ENCODE measurements at regions not wholly inside any gene's neighbourhood (a gene's known extent, or its start where the extent isn't known, plus 50 kb on each side); places are given as distances from the start of the nearest gene placed in this dataset.

DNA sequence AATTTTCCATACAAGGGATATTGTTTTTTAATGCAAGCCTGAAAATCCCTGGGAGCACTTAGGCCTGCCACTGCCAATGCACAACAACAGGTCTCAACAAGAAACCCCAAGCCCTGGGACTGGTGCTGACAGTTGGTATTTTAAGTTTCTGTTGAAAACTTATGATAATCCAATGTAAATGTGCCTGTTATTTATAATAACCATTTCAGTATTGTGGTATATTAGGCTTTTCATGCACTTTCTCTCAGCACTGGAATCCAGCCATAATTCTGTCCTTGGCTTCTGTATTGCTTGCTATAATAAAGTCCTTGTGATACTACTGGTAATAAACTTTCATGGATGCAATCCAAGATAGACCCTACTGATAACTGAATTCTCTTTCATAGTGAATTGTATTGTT, 218.9 kb downstream of the PCDH7 start:
- no peak overlapping the region for H3K4me3 ChIP-seq (ENCODE audit: extremely low read depth, insufficient read depth, low read length, poor library complexity, severe bottlenecking)
- H3K4me1 ChIP-seq (ENCODE audit: control insufficient read depth, insufficient read depth, low read length, poor library complexity, severe bottlenecking): no peaks in the 10 kb centered on the region
- H3K36me3 ChIP-seq (ENCODE audit: control insufficient read depth, insufficient read depth, low read length): no peaks in the 10 kb centered on the region
- no peak overlapping the region for H3K27ac ChIP-seq (ENCODE audit: low read depth, low read length, severe bottlenecking)
- no peaks in the 10 kb centered on the region for H3K9me3 ChIP-seq (ENCODE audit: control insufficient read depth, low read length)

DNA sequence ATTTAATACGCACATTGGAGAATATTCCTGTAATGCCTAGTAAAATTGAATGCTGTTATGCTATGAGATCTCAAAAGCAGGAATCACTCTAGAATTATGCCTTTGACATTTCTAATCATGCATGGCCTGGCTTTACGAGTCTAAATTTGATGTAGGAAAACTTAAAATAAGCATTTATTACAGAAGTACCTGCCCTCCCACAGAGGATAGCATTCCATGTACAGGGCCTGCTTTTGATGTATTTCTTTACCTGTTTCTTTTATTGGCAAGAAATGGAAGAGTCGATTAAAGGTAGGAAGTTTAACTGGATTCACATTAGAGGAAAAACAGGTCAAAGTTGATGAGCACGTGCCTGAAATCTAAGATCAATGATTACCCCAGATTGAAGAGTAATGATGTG, 219.5 kb downstream of the PCDH7 start:
- H3K27ac ChIP-seq (ENCODE audit: low read depth, low read length, severe bottlenecking): no peak overlapping the region
- no peaks in the 10 kb centered on the region for H3K9me3 ChIP-seq (ENCODE audit: control insufficient read depth, low read length)
- H3K4me3 ChIP-seq (ENCODE audit: extremely low read depth, insufficient read depth, low read length, poor library complexity, severe bottlenecking): no peak overlapping the region
- WGBS, 2 experiments (ENCODE audit: insufficient coverage in 2 of 2): 88% methylated on average over 1 of the region's 4 CpGs; no CpG with 5 or more reads in 1 of the 2 experiments
- no peaks in the 10 kb centered on the region for H3K4me1 ChIP-seq (ENCODE audit: control insufficient read depth, insufficient read depth, low read length, poor library complexity, severe bottlenecking)
- H3K36me3 ChIP-seq (ENCODE audit: control insufficient read depth, insufficient read depth, low read length): no peaks in the 10 kb centered on the region

- Histone ChIP-seq H3K36me3 (ENCODE audit: control insufficient read depth, insufficient read depth, low read length) (no peaks in the 10 kb centered on the region), H3K4me1 (ENCODE audit: control insufficient read depth, insufficient read depth, low read length, poor library complexity, severe bottlenecking) (peaks cover 6% of the 10 kb centered on the region), H3K4me3 (ENCODE audit: extremely low read depth, insufficient read depth, low read length, poor library complexity, severe bottlenecking) (no peak overlapping the region), H3K27ac (ENCODE audit: low read depth, low read length, severe bottlenecking) (no peak overlapping the region), H3K9me3 (ENCODE audit: control insufficient read depth, low read length) (no peaks in the 10 kb centered on the region)
Measured at GRCh38 chr4:30941641-30942040, 221.5 kb downstream of the PCDH7 start.

GRCh38 chr4:30943356-30943755, 223.2 kb downstream of the PCDH7 start:
- H3K36me3 ChIP-seq (ENCODE audit: control insufficient read depth, insufficient read depth, low read length): no peaks in the 10 kb centered on the region
- H3K27ac ChIP-seq (ENCODE audit: low read depth, low read length, severe bottlenecking): no peak overlapping the region
- WGBS, 2 experiments (ENCODE audit: insufficient coverage in 2 of 2): 86 to 100% methylated on average over 1 to 2 of the region's 2 CpGs
- peaks cover 6% of the 10 kb centered on the region for H3K4me1 ChIP-seq (ENCODE audit: control insufficient read depth, insufficient read depth, low read length, poor library complexity, severe bottlenecking)
- no peak overlapping the region for H3K4me3 ChIP-seq (ENCODE audit: extremely low read depth, insufficient read depth, low read length, poor library complexity, severe bottlenecking)
- H3K9me3 ChIP-seq (ENCODE audit: control insufficient read depth, low read length): no peaks in the 10 kb centered on the region

GRCh38 chr4:30945586-30945985, 225.4 kb downstream of the PCDH7 start:
- Histone ChIP-seq H3K4me1 (ENCODE audit: control insufficient read depth, insufficient read depth, low read length, poor library complexity, severe bottlenecking) (peaks cover 6% of the 10 kb centered on the region), H3K36me3 (ENCODE audit: control insufficient read depth, insufficient read depth, low read length) (no peaks in the 10 kb centered on the region), H3K27ac (ENCODE audit: low read depth, low read length, severe bottlenecking) (peak overlapping the region; percentile 18), H3K4me3 (ENCODE audit: extremely low read depth, insufficient read depth, low read length, poor library complexity, severe bottlenecking) (no peak overlapping the region), H3K9me3 (ENCODE audit: control insufficient read depth, low read length) (no peaks in the 10 kb centered on the region)
- WGBS, 2 experiments (ENCODE audit: insufficient coverage in 2 of 2): 81% methylated on average over 4 of the region's 4 CpGs; no CpG with 5 or more reads in 1 of the 2 experiments

GRCh38 chr4:30946288-30946687, 226.1 kb downstream of the PCDH7 start:
- Histone ChIP-seq H3K27ac (ENCODE audit: low read depth, low read length, severe bottlenecking) (no peak overlapping the region), H3K9me3 (ENCODE audit: control insufficient read depth, low read length) (no peaks in the 10 kb centered on the region), H3K4me3 (ENCODE audit: extremely low read depth, insufficient read depth, low read length, poor library complexity, severe bottlenecking) (no peak overlapping the region), H3K4me1 (ENCODE audit: control insufficient read depth, insufficient read depth, low read length, poor library complexity, severe bottlenecking) (peaks cover 6% of the 10 kb centered on the region), H3K36me3 (ENCODE audit: control insufficient read depth, insufficient read depth, low read length) (no peaks in the 10 kb centered on the region)
- WGBS, 2 experiments (ENCODE audit: insufficient coverage in 2 of 2): 91 to 100% methylated on average over 1 of the region's 2 CpGs

GRCh38 chr4:30948653-30949052, 228.5 kb downstream of the PCDH7 start:
- WGBS, 2 experiments (ENCODE audit: insufficient coverage in 2 of 2): 77 to 100% methylated on average over 1 to 3 of the region's 3 CpGs
- Histone ChIP-seq H3K4me1 (ENCODE audit: control insufficient read depth, insufficient read depth, low read length, poor library complexity, severe bottlenecking) (peaks cover 8% of the 10 kb centered on the region), H3K4me3 (ENCODE audit: extremely low read depth, insufficient read depth, low read length, poor library complexity, severe bottlenecking) (no peak overlapping the region), H3K36me3 (ENCODE audit: control insufficient read depth, insufficient read depth, low read length) (no peaks in the 10 kb centered on the region), H3K9me3 (ENCODE audit: control insufficient read depth, low read length) (no peaks in the 10 kb centered on the region), H3K27ac (ENCODE audit: low read depth, low read length, severe bottlenecking) (no peak overlapping the region)

- H3K27ac ChIP-seq (ENCODE audit: low read depth, low read length, severe bottlenecking): no peak overlapping the region
- 100% methylated on average over 1 of the region's 3 CpGs; no CpG with 5 or more reads in 1 of the 2 experiments for WGBS, 2 experiments (ENCODE audit: insufficient coverage in 2 of 2)
- no peaks in the 10 kb centered on the region for H3K9me3 ChIP-seq (ENCODE audit: control insufficient read depth, low read length)
- peaks cover 4% of the 10 kb centered on the region for H3K4me1 ChIP-seq (ENCODE audit: control insufficient read depth, insufficient read depth, low read length, poor library complexity, severe bottlenecking)
- H3K4me3 ChIP-seq (ENCODE audit: extremely low read depth, insufficient read depth, low read length, poor library complexity, severe bottlenecking): no peak overlapping the region
- H3K36me3 ChIP-seq (ENCODE audit: control insufficient read depth, insufficient read depth, low read length): no peaks in the 10 kb centered on the region
Measured at GRCh38 chr4:30950737-30951136, 230.6 kb downstream of the PCDH7 start.

- no peak overlapping the region for H3K4me3 ChIP-seq (ENCODE audit: extremely low read depth, insufficient read depth, low read length, poor library complexity, severe bottlenecking)
- peaks cover 2% of the 10 kb centered on the region for H3K4me1 ChIP-seq (ENCODE audit: control insufficient read depth, insufficient read depth, low read length, poor library complexity, severe bottlenecking)
- H3K36me3 ChIP-seq (ENCODE audit: control insufficient read depth, insufficient read depth, low read length): no peaks in the 10 kb centered on the region
- H3K9me3 ChIP-seq (ENCODE audit: control insufficient read depth, low read length): no peaks in the 10 kb centered on the region
- H3K27ac ChIP-seq (ENCODE audit: low read depth, low read length, severe bottlenecking): no peak overlapping the region
- WGBS, 2 experiments (ENCODE audit: insufficient coverage in 2 of 2): 100% methylated on average over 1 to 2 of the region's 4 CpGs
Measured at GRCh38 chr4:30952526-30953219, 232.5 kb downstream of the PCDH7 start.

- Histone ChIP-seq H3K9me3 (ENCODE audit: control insufficient read depth, low read length) (no peaks in the 10 kb centered on the region), H3K4me3 (ENCODE audit: extremely low read depth, insufficient read depth, low read length, poor library complexity, severe bottlenecking) (no peak overlapping the region), H3K27ac (ENCODE audit: low read depth, low read length, severe bottlenecking) (no peak overlapping the region), H3K4me1 (ENCODE audit: control insufficient read depth, insufficient read depth, low read length, poor library complexity, severe bottlenecking) (peaks cover 2% of the 10 kb centered on the region), H3K36me3 (ENCODE audit: control insufficient read depth, insufficient read depth, low read length) (no peaks in the 10 kb centered on the region)
- no CpG with 5 or more reads among the region's 1 CpG for WGBS, 2 experiments (ENCODE audit: insufficient coverage in 2 of 2)
Measured at GRCh38 chr4:30953799-30954198, 233.6 kb downstream of the PCDH7 start.

GRCh38 chr4:30956916-30957315, 236.7 kb downstream of the PCDH7 start:
- Histone ChIP-seq H3K4me1 (ENCODE audit: control insufficient read depth, insufficient read depth, low read length, poor library complexity, severe bottlenecking) (peaks cover 2% of the 10 kb centered on the region), H3K9me3 (ENCODE audit: control insufficient read depth, low read length) (no peaks in the 10 kb centered on the region), H3K4me3 (ENCODE audit: extremely low read depth, insufficient read depth, low read length, poor library complexity, severe bottlenecking) (no peak overlapping the region), H3K36me3 (ENCODE audit: control insufficient read depth, insufficient read depth, low read length) (no peaks in the 10 kb centered on the region), H3K27ac (ENCODE audit: low read depth, low read length, severe bottlenecking) (no peak overlapping the region)
- 77 to 88% methylated on average over 3 to 4 of the region's 6 CpGs for WGBS, 2 experiments (ENCODE audit: insufficient coverage in 2 of 2)

Measured in mesodermal cell (in vitro differentiated cells).